CD4-positive, alpha-beta T cell treated with Interleukin-15 for 4 hours (primary cell): ENCODE measurements at regions not wholly inside any gene's neighbourhood (a gene's known extent, or its start where the extent isn't known, plus 50 kb on each side); places are given as distances from the start of the nearest gene placed in this dataset.

ENCODE experiments used
- DNase-seq: peaks from one replicate; pipeline ENCODE4 v3.0.0-alpha.2; 2020; ENCODE audit warnings: low spot score

DNA sequence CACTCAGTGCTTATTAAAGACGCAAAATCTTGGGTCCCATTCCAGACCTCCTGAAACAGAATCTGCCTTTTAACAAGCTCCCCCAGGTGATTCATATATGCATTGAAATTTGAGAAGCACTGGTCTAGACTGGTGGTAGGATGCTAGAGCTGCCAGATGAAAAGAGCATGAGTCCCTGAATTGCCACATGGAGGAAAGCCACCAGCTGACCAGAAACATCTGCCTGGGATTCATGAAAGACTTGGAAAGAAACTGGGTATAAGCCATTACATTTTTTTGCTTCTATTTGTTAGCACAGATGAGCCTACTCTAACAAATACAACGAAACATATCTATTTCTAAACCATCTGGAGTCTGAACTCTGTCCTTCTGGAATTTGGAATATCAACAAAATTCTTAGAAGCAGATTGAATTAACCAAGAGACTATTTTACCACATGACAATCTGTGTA lies 228.9 kb downstream of the RBM43 start:
- DNase-seq: no peak

DNA sequence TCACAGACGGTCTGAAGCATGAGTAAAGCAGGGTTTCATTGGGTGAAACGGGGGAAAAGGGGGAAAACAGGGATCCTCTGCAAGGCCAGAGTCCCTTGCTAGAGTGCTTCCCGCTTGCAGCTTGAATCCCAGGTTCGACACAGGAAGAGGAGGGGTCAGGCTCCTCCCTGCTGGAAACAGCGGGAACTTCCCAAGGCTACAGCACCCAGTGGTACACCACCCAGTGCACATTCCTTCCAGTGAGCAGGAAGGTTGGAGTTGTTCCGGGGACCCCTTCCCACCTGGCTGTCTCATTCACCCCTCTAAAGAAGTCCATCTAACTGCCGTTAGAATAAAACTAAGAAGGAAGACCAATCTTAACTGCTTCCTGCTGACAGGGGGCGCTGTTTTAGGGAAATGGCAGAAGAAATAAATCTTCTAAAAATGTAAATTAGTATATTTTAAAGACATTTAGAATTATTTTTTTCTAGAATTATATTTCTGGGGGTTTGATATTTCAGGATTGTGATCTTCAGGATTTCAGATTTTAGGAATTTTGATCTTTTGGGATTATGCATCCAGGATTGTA lies 230.9 kb downstream of the RBM43 start:
- no peak for DNase-seq

DNA sequence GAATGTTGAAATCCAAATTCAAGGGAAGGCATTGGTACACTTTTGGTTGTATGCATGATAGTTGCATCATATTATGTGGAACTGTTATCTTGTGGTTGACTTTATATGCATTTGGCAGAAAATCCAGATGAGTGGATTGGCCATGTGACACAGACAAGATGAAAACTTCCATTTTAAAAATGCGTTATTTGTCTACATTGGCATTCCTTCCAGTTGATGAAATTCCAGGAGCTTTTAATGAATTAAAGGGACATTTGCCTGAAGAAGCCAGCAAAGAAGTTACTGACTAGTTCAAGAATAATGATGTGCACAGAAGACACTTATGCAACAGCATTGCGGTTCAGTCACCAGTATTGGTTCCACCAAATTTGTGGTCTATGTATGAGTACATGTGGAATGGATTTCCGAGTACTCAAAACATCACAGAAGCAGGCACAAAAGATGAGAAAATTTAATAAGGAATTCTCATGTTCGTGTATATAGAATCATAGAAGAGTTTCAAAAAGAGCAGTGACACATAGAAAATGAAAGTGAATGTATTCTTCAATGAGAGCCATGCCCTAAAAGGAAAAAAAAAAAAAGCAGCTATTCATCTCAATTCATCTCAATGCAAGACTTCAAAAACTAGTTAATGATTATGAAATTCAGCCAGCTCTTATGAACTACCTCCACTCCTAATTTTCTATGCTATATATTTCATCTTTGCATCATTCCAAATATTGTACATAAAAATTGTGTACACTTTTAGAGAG lies 232.1 kb downstream of the RBM43 start:
- DNase-seq: no peak

DNA sequence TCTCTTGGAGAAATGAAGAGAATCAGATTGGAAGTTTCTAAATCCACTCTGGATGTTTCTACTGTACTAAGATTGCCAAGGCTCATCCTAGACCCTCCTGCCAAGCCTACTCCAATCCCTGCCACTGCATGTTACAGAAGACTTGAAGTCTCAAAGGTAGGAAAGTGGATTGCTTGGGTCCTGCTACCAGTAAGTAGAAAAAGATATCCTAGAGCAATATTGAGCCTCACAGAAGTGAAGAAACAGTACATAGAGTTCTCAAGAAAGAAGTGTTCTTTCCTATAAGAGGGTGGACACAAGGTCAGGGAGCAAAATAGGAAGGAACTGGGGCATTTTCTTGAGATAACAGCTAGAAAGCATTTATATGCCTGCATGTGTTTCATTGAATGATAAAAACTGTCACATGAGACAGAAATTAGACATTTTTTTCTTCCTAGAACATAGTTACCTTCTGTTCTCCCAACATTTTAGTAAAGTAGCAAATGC lies 232.9 kb downstream of the RBM43 start:
- no peak for DNase-seq

DNA sequence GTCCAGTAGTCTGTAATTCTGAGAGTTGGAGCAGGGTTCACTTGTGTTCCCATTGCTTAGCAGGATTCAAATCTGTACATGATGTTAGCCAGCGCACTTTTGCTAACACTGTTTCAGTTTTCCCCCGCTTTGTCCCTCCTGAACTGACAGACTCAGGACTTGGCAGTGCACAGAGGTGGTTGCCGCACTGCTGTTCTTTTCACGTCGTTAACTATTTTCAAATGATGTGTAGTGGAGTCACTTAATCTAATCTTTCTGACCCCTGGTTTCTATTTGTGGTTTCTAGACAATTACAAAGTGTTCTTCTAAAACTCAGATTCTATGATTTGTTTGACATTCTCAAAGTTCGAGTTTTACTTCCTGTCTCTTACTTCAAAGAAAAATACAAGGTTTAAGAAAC lies 234.5 kb downstream of the RBM43 start:
- no peak for DNase-seq

DNA sequence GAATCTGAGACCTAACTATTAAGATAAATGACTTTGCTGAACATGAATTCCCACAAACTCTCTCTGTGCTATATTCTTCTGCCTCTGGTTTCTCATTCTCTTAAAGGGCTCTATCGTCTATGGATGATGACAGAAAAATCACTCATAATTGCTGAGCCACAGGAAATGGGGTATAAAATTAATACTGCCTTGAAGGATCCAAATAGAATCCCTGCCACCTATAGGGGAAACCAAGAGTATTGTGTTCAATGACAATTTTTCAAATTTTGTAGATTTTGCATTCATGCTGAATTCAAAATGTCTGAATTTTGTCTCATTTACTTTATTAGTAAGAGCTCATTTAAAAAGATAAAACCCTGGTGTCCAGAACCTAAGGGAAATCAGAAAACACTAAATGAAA lies 235.8 kb downstream of the RBM43 start:
- DNase-seq: no peak

DNA sequence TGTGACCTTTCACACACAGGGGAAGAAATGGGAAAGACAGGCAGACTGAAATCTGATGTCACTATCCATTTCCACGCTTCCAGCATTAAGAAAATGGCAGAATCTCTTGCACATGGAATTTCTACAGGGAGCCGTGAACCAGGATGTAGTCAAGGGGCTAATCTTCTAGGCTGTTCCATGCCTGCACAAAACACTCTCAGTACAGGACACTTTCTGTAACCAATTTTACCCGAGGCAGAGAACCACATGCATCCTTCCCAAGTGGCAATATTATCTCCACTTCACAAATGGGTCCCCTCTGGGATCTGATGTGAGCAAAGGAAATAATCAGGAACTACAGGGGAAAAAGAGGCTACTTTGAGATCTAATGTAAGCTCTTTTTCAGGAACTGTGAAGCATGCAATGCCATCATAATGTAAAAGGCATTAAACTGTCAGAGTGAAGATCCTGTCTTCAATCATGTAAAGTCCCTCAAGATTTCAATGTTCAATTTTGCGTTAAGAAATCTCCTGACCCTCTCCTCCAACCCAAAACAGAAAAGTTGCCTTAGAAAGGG lies 236.9 kb downstream of the RBM43 start:
- no peak for DNase-seq

DNA sequence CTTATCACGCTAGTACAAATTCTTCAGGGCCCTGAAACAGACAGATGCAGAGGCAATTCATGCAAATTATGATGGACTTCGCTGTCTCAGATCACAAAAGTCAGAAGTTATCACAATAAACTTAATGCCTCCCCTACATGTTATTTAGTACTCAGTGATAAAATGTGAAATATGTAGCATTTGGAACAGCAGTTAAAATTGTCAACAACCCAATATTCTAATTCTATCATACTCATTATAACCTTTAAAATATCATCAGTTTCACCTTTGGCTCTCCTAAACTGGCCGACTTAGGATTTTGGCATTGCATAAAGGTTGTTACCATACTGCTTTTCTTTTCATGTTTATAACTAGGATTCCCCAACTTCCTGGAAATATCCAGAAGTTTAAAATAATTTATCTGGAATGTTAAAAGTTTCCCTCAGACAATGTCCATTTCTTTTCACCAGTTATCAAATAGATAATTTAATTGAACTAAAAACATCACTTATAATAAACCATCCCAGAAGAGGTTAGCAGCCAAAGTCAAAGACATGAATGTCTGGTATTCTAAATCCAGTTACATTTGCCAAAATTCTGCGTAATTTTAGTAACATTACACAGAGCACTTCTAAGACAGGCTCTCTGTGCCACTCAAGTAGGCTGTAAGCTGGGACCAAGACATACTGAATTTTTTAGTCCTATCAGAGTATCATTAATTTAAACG lies 239.8 kb downstream of the RBM43 start:
- no peak for DNase-seq

DNA sequence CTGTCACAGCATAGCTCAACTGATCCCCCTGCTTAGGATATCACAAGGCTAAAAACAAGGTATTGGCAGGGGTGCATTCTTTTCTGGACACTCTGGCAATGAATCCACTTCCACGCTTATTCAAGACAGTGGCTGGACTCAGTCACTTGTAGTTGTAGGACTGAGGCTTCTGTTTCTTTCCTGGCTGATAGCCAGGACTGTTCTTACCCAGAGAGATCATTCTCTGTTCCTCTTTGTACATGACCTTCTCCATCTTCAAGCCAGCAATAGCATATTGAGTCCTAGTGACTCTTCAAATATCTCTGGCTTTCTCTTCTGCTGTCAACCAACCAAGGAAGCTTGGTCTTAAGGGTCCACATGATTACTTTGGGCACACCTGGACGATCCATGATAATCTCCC lies 241.3 kb downstream of the RBM43 start:
- no peak for DNase-seq

DNA sequence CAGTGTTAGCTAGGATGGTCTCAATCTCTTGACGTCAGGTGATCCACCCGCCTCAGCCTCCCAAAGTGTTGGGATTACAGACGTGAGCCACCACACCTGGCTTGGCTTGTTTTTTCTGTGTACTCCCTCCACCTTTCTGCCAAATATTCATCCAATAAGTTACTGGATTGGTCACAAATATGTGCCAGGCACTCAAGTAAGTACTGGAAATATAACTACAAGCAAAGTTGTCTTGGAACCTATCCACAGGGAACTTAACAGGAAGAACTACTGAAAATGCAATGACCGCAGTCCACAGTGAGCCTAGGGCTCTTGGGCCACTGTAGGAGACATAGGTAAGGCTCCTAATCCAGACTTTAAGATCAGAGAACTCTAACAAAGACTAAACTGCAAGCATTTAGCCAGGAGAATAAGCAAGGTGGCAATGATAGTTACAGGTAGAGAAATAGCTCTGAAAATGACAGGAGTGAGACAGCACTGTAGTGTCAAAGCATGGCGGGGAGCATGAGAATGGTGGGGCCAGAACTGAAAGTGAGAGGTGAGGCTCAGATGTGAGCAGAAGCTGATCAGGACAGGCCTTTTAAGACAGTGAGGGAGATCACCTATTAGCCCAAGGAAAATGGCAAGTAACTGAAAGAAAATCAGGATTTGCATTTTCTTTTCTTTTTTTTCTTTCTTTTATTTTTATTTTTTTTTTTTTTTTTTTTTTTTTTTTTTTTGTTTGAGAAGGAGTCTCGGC lies 252.1 kb downstream of the RBM43 start:
- no peak for DNase-seq

DNA sequence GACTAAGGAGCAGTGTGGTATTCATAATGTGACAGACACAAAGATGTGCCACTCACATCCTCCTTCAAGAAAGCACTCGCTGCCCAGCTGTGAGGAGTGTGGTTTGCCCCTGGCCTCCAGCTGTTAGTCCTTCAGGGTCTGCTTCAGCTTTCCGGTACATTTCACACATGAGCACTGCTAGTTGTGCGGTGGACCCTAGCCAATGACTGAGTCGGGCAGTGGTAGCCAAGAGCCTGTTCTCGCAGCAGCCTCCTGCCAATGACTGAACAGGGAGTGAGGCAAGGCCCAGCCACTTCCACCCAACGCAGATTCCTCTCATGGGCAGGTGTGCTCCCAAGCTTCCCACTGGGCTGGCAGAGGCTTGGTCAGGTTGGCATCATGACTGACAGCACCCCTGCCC lies 254.3 kb downstream of the RBM43 start:
- no peak for DNase-seq

DNA sequence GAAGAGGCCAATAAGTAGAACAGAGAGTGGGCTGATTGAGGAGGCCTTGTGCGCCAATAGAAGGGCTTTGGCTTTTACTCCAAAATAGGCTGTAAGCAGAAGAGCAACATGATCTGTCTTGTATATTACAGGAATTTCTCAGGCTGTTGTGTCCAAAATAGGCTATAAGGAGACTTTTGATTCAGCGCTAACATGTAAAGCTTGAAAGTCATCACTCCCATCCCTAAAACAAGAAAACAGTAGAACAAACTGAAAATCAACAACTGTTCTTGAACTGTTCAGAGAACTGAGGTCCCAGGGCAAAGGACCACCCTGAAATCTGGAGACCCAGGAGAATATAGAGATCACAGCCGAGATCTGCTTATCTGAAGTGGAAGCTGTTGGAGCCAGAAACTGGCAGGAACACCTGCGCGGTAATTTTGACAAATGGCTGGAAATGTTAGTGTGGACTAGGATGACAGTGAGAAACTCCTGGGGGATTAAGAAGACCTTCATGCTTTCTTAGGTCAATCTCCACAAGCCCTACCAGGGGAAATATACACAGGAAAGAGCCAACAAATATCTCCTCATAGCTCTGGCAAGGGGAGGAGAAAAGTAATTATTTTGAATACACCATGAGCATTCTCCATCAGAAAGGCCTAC lies 258.6 kb downstream of the RBM43 start:
- DNase-seq: no peak

DNA sequence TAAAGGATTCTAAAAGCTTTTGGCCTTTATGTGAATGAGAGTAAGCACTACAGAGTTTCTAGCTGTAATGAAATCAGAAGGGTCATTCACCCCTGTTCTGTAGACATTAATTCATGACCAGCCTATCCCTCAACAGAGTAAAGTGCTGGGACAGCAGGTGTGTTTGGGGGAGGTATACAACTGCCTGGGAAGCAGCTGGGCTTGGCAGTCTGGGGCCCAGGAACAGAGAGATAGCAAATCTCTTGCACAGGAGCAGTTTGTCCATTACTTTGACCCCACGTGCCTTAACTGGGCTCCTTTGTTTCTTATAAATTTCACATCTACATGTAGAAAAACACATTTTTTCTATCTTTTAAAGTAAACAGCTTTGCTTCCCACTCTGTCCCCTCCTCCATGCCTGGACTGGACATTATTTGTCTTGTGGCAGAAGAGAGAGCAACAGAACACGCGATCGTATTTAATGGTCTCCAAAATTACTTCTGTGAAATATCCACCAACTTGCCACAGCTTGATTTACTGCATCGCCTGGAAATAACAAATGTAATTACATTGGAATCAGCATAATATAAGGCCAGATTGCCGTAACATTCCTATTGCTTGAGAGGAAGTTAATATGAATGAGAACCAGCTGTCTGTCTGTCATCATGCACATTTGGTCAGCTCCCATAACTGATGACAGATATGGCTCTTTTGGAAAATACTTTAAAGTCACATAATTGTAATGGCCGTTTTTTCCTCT lies 263.8 kb downstream of the RBM43 start:
- DNase-seq: no peak

DNA sequence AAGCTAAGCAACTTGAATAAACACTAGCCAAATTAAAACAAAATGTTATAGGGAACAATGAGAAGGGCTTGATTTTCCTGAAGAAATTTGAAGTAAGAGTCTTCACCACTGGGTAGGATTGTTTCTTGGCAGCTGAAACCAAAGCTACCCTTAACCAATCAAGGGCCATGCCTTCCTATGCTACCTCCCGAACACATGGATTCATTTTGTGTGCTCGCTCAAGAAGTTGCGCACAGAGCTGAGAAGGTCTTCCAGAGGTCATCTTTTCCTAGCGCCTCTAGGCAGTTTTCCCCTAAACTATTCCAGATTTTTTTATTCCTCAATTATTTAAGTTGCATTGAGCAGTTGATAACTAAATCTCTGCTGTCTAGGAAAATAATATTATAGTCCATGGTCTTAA lies 264.6 kb downstream of the RBM43 start:
- DNase-seq: no peak

DNA sequence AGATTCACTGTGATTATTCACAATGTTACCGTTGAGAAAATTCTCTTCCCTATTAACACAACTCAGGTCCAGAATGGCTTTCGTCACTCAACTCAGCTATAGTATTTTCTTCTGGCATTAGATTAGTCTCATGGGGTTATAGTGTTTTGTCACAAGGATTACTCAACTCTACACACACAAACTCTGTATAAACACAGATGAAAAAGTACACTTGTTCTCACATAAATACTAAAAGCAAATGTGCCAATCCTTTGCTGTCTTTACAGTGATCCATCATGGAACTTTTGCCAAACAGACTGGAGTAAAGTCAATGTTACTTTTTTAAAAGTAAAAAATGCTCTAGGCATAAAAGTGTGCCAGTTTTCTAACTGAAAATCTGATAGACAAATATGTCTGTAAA lies 267.6 kb downstream of the RBM43 start:
- no peak for DNase-seq

DNA sequence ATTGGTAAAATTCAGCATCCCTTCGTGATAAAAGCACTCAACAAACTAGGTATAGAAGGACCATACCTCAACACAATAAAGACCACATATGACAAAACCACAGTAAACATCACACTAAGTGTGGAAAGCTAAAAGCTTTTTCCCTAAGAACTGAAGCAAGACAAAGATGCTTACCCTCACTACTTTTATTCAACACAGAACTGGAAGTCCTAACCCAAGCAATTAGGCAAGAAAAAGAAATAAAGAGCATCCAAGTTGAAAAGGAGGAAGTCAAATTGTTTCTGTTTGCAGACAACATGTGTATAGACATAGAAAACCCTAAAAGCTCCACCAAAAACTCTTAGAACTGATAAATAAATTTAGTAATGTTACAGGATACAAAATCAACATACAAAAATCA lies 271.7 kb downstream of the RBM43 start:
- DNase-seq: no peak

DNA sequence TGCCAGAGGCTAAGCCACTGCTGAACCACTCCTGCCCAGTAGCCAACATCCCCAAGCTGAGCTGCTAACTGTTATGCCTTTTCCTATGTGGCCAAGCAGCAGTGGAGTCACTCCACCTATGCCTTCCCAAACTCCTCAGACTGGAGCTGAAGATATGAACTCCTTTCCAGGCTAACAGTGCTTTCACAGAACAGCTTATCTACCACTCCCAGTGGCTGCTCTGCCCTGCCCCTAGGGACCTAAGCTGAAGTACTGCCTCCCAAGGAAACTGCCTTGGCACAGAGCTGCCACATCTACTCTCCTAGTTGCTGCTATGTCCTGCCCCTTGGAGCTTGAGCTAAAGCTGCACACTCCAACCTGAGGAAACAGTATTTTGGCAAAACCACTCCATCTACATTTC lies 275.9 kb downstream of the RBM43 start:
- DNase-seq: no peak

DNA sequence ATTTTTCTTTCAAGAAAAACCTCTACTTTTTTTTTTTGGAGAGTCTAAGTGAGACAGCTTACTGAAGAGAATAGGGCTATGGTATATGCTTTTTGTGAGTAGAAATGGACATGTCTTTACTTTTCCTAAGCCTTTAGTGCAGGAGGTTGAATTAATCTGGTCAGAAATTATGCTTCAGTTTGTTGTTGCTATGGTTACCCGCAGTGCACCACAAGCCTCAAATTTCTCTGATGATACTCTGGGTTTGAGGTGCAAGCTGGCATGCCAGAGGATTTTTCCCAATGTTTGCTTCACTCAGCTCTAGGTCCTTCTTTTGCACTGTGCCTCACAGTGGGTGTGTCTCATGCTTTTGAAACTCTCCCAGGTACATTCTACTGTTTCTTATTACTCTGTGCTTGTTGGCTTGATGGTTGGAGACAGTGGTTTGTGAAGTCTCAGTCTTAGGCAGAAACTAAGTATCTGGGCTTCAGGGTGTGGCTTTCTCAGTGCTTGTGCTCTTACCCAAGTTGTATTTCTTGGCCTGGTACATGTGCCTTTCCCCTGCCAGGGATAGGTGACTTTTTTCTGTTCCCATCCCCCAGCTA lies 278.3 kb downstream of the RBM43 start:
- DNase-seq: no peak

DNA sequence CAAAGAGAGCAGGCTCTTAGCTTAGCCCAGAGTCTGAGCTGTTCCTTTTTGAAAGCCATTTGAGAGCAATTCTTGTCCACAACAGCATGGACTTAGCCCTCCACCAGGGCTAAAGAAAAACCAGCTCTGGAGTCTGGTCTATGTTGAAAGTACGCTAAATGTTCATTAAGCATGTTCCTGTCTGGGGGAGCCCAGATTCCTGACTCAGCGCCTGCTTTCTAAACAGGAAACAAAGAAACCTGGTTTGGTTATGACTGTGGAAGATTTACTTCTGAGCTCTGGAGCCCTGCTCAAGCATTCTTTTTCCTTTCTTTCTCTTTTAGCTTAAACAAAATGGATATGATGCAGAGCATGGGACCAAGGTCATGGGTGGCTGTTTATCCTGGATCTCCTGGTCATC lies 279.8 kb downstream of the RBM43 start:
- no peak for DNase-seq

DNA sequence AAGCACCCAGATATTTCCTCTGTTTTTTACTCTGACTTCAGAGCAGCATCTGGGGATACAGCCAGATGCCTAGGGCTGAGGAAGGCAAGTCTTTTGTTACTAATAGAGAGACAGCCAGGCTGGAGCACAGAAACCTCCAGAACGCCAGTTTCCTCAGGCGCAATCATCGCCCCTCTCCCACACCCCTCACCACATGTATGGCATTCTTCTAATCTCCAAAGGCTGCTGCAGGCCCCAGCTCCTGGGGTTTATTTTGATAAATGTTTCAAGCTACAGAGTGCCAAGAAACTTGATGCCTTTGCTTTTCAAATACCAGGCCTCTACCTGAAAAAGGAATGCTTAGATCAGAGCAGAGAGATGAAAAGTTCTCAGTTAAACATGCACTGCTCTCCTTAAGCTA lies 283.6 kb downstream of the RBM43 start:
- no peak for DNase-seq

DNA sequence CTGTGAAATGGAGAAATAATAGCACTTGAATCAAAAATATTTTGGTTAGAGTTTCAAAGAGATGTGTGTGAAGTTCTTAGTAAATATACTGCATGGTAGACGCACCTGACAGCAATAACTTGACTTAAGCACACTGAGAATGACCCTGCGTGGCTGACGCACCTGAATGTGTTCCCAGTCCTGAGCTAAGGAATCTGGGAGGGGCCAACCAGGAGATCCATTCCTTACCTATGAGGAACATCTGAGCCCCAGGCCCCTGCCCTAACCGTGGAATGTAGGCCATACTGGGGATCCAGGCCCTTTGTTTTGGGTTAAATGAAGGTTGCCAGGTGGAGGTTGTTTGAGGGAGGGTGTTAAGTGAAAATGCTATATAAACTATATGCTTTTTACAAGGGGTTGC lies 284.4 kb downstream of the RBM43 start:
- no peak for DNase-seq
